GM12878 (cell line): ENCODE measurements at regions not wholly inside any gene's neighbourhood (a gene's known extent, or its start where the extent isn't known, plus 50 kb on each side); places are given as distances from the start of the nearest gene placed in this dataset.

Experiments
- EZH2 ChIP-seq: IDR thresholded peaks from 2 replicates; pipeline ENCODE4 v1.6.1; 2012; ENCODE audit warnings: low read depth, mild to moderate bottlenecking, control low read depth, inconsistent platforms, low read length, borderline replicate concordance; ENCODE audit not compliant: control insufficient read depth
- MTA3 ChIP-seq: IDR thresholded peaks from 2 replicates; pipeline ENCODE4 v1.6.1; 2012; ENCODE audit warnings: low read length, inconsistent platforms, borderline replicate concordance
- NRF1 ChIP-seq: conservative IDR thresholded peaks from 2 replicates; pipeline ENCODE4 v1.6.1; 2011; ENCODE audit warnings: mild to moderate bottlenecking, low read depth, low read length, improper control_type of control experiment
- RCOR1 ChIP-seq: conservative IDR thresholded peaks from 2 replicates; pipeline ENCODE4 v1.6.1; 2012; ENCODE audit warnings: low read depth, low read length, improper control_type of control experiment
- SMC3 ChIP-seq: IDR thresholded peaks from 2 replicates; pipeline ENCODE4 v1.6.1; 2011; ENCODE audit warnings: low read length, improper control_type of control experiment, borderline replicate concordance
- TAF1 ChIP-seq: IDR thresholded peaks from 2 replicates; pipeline ENCODE4 v1.6.1; 2011; ENCODE audit warnings: mild to moderate bottlenecking, low read depth, low read length, borderline replicate concordance
- TF ChIP-seq, protein P1 (sequence below), 3 experiments: IDR thresholded peaks in 2 of 3; conservative IDR thresholded peaks in 1 of 3; 2 replicates each; pipeline ENCODE4 v1.5.1; 2011; ENCODE audit warnings: low read depth in 3 of 3, low read length in 3 of 3, mild to moderate bottlenecking in 3 of 3, control low read depth in 2 of 3, moderate library complexity in 2 of 3, inconsistent platforms in 1 of 3, mixed read lengths in 1 of 3; ENCODE audit not compliant: control insufficient read depth in 2 of 3, insufficient read depth in 1 of 3; ENCODE audit errors: extremely low read depth in 1 of 3
- TF ChIP-seq, protein P2 (sequence below): fragments of 450-650 bp; formaldehyde crosslinking; IDR thresholded peaks from 2 replicates; pipeline ENCODE4 v1.4.0; 2020; ENCODE audit warnings: mild to moderate bottlenecking, moderate library complexity
- TF ChIP-seq, protein P3 (sequence below): IDR thresholded peaks from 2 replicates; pipeline ENCODE4 v1.6.1; 2012; ENCODE audit warnings: low read depth, low read length, improper control_type of control experiment

DNA sequence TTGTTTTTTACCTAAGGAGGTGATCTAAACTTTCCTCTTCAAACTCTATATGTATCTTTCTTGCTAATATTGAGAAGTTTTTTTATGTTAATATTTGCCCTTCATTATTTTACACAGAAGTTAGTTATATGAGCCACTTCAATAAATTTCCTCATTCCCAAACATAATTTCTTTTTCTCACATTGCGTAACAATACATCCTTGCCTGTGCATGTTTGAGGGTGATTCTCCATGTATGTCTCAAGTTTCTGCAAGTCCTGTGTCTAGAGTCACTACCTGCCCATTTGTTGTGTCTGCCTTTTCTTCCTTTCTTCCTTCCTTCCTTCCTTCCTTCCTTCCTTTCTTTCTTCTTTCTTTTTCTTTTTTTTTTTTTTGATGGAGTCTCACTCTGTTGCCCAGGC is 2057.9 kb downstream of the PCDH7 start:
- TF ChIP-seq SMC3 (no peak), RCOR1 (no peak), MTA3 (no peak), TAF1 (no peak), EZH2 (no peak), NRF1 (no peak)
- TF ChIP-seq, protein P1, sequence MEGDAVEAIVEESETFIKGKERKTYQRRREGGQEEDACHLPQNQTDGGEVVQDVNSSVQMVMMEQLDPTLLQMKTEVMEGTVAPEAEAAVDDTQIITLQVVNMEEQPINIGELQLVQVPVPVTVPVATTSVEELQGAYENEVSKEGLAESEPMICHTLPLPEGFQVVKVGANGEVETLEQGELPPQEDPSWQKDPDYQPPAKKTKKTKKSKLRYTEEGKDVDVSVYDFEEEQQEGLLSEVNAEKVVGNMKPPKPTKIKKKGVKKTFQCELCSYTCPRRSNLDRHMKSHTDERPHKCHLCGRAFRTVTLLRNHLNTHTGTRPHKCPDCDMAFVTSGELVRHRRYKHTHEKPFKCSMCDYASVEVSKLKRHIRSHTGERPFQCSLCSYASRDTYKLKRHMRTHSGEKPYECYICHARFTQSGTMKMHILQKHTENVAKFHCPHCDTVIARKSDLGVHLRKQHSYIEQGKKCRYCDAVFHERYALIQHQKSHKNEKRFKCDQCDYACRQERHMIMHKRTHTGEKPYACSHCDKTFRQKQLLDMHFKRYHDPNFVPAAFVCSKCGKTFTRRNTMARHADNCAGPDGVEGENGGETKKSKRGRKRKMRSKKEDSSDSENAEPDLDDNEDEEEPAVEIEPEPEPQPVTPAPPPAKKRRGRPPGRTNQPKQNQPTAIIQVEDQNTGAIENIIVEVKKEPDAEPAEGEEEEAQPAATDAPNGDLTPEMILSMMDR (IDR thresholded peaks at IDR 0.05 in 2 of 3, conservative IDR thresholded peaks at IDR 0.05 in 1 of 3; ENCODE audit: control insufficient read depth in 2 of 3, extremely low read depth in 1 of 3, insufficient read depth in 1 of 3, low read depth in 3 of 3, low read length in 3 of 3), result no peak
- TF ChIP-seq, protein P2, sequence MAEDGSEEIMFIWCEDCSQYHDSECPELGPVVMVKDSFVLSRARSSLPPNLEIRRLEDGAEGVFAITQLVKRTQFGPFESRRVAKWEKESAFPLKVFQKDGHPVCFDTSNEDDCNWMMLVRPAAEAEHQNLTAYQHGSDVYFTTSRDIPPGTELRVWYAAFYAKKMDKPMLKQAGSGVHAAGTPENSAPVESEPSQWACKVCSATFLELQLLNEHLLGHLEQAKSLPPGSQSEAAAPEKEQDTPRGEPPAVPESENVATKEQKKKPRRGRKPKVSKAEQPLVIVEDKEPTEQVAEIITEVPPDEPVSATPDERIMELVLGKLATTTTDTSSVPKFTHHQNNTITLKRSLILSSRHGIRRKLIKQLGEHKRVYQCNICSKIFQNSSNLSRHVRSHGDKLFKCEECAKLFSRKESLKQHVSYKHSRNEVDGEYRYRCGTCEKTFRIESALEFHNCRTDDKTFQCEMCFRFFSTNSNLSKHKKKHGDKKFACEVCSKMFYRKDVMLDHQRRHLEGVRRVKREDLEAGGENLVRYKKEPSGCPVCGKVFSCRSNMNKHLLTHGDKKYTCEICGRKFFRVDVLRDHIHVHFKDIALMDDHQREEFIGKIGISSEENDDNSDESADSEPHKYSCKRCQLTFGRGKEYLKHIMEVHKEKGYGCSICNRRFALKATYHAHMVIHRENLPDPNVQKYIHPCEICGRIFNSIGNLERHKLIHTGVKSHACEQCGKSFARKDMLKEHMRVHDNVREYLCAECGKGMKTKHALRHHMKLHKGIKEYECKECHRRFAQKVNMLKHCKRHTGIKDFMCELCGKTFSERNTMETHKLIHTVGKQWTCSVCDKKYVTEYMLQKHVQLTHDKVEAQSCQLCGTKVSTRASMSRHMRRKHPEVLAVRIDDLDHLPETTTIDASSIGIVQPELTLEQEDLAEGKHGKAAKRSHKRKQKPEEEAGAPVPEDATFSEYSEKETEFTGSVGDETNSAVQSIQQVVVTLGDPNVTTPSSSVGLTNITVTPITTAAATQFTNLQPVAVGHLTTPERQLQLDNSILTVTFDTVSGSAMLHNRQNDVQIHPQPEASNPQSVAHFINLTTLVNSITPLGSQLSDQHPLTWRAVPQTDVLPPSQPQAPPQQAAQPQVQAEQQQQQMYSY (CRISPR knock-in tag), result no peak
- TF ChIP-seq, protein P3, sequence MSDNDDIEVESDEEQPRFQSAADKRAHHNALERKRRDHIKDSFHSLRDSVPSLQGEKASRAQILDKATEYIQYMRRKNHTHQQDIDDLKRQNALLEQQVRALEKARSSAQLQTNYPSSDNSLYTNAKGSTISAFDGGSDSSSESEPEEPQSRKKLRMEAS, result no peak
